ENCODE measurements at regions not wholly inside any gene's neighbourhood (a gene's known extent, or its start where the extent isn't known, plus 50 kb on each side); places are given as distances from the start of the nearest gene placed in this dataset.

- Histone ChIP-seq H3K27ac (no peak overlapping the region), H3K9me3 (no peaks in the 10 kb centered on the region), H3K4me1 (no peaks in the 10 kb centered on the region), H3K4me3 (no peak overlapping the region), H3K27me3 (peaks cover 0 to 80% (median 64%) of the 10 kb centered on the region in 3 donors), H3K36me3 (no peaks in the 10 kb centered on the region)
- TF ChIP-seq POLR2AphosphoS5 (IDR thresholded peaks at IDR 0.05) (no peak), EP300 (IDR thresholded peaks at IDR 0.05) (no peak), POLR2A (IDR thresholded peaks at IDR 0.05) (no peak), CTCF (IDR thresholded peaks at IDR 0.05) (no peak)
- intact Hi-C loops (cut with DNase I; ENCODE audit: low total_unique reads), result no loop called here
- no peak for DNase-seq
- WGBS, 5 donors, result 71 to 88% (median 83%) methylated on average over 4 to 13 of the region's 13 CpGs
These were observed 167.0 kb upstream of the HDAC4 start for GRCh38 chr2:239567786-239568185.

GRCh38 chr2:239566995-239567568, 166.3 kb upstream of the HDAC4 start:
- 64 to 68% (median 64%) methylated on average over 10 of the region's 10 CpGs for WGBS, 5 donors
- Histone ChIP-seq H3K27ac (no peak overlapping the region), H3K9me3 (no peaks in the 10 kb centered on the region), H3K36me3 (no peaks in the 10 kb centered on the region), H3K4me1 (no peaks in the 10 kb centered on the region), H3K4me3 (no peak overlapping the region), H3K27me3 (peaks cover 0 to 88% (median 67%) of the 10 kb centered on the region in 3 donors)
- intact Hi-C loops (cut with DNase I; ENCODE audit: low total_unique reads), result no loop called here
- DNase-seq, result no peak
- TF ChIP-seq POLR2AphosphoS5 (IDR thresholded peaks at IDR 0.05) (no peak), EP300 (IDR thresholded peaks at IDR 0.05) (no peak), CTCF (IDR thresholded peaks at IDR 0.05) (no peak), POLR2A (IDR thresholded peaks at IDR 0.05) (no peak)

- whole genome bisulfite sequencing, 5 donors, result 87 to 94% (median 90%) methylated on average over 15 of the region's 15 CpGs
- no peak overlapping the region for H3K27ac ChIP-seq
- H3K9me3 ChIP-seq, result no peaks in the 10 kb centered on the region
- H3K4me1 ChIP-seq, result peaks cover 0 to 4% (median 0%) of the 10 kb centered on the region in 4 donors
- peaks cover 0 to 91% (median 74%) of the 10 kb centered on the region in 3 donors for H3K27me3 ChIP-seq
- TF ChIP-seq EP300 (IDR thresholded peaks at IDR 0.05) (no peak), POLR2A (IDR thresholded peaks at IDR 0.05) (no peak), POLR2AphosphoS5 (IDR thresholded peaks at IDR 0.05) (no peak), CTCF (IDR thresholded peaks at IDR 0.05) (no peak)
- H3K4me3 ChIP-seq, result no peak overlapping the region
- intact Hi-C loops (cut with DNase I; ENCODE audit: low total_unique reads), result no loop called here
- no peaks in the 10 kb centered on the region for H3K36me3 ChIP-seq
- no peak for DNase-seq
These were observed 165.6 kb upstream of the HDAC4 start for GRCh38 chr2:239566162-239566994.

- no peaks in the 10 kb centered on the region for H3K9me3 ChIP-seq
- H3K27ac ChIP-seq, result no peak overlapping the region
- H3K4me3 ChIP-seq, result no peak overlapping the region
- DNase-seq, result no peak
- WGBS, 5 donors, result 90 to 96% (median 93%) methylated on average over 10 of the region's 10 CpGs
- peaks cover 0 to 92% (median 65%) of the 10 kb centered on the region in 3 donors for H3K27me3 ChIP-seq
- no peaks in the 10 kb centered on the region for H3K36me3 ChIP-seq
- intact Hi-C loops (cut with DNase I; ENCODE audit: low total_unique reads), result no loop called here
- peaks cover 0 to 8% (median 0%) of the 10 kb centered on the region in 4 donors for H3K4me1 ChIP-seq
- TF ChIP-seq EP300 (IDR thresholded peaks at IDR 0.05) (no peak), POLR2A (IDR thresholded peaks at IDR 0.05) (no peak), POLR2AphosphoS5 (IDR thresholded peaks at IDR 0.05) (no peak), CTCF (IDR thresholded peaks at IDR 0.05) (no peak)
These were observed 163.8 kb upstream of the HDAC4 start for GRCh38 chr2:239564587-239564986.

Measured in stomach (tissue), 8 donors.